ENCODE measurements at regions not wholly inside any gene's neighbourhood (a gene's known extent, or its start where the extent isn't known, plus 50 kb on each side); places are given as distances from the start of the nearest gene placed in this dataset.
"Not testable (repeated sequence)": the region's sequence is repeated elsewhere in the genome, so short reads cannot be mapped to it uniquely, and the experiment has no call there.

DNA sequence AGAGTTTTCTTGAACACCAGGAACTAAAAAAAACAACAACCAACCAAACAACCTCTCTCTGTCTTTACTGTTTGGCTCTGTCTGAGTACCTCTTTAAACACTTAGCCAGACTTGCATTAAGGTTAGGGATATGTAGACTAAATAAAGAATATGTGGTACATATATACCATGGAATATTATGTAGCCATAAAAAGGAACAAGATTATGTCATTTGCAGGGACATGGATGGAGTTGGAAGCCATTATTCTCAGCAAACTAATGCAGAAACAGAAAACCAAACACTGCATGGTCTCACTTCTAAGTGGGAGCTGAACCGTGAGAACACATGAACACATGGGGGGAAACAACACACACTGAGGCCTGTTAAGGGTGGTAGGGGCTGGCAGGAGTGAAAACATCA lies 116.0 kb upstream of the ANTXRL start:
- TF ChIP-seq, protein P1, sequence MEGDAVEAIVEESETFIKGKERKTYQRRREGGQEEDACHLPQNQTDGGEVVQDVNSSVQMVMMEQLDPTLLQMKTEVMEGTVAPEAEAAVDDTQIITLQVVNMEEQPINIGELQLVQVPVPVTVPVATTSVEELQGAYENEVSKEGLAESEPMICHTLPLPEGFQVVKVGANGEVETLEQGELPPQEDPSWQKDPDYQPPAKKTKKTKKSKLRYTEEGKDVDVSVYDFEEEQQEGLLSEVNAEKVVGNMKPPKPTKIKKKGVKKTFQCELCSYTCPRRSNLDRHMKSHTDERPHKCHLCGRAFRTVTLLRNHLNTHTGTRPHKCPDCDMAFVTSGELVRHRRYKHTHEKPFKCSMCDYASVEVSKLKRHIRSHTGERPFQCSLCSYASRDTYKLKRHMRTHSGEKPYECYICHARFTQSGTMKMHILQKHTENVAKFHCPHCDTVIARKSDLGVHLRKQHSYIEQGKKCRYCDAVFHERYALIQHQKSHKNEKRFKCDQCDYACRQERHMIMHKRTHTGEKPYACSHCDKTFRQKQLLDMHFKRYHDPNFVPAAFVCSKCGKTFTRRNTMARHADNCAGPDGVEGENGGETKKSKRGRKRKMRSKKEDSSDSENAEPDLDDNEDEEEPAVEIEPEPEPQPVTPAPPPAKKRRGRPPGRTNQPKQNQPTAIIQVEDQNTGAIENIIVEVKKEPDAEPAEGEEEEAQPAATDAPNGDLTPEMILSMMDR (IDR thresholded peaks at IDR 0.05), result no peak
- no peak for TF ChIP-seq POLR2A (IDR thresholded peaks at IDR 0.05)
- no peak for DNase-seq (ENCODE audit: low spot score in 2 of 2)
- 76 to 94% methylated on average over 1 of the region's 1 CpG for WGBS, 2 donors
- H3K4me3 ChIP-seq (ENCODE audit: low read depth, poor library complexity, severe bottlenecking), result no peak overlapping the region
- intact Hi-C loops (cut with DNase I; ENCODE audit: low total_unique reads), result no loop called here

DNA sequence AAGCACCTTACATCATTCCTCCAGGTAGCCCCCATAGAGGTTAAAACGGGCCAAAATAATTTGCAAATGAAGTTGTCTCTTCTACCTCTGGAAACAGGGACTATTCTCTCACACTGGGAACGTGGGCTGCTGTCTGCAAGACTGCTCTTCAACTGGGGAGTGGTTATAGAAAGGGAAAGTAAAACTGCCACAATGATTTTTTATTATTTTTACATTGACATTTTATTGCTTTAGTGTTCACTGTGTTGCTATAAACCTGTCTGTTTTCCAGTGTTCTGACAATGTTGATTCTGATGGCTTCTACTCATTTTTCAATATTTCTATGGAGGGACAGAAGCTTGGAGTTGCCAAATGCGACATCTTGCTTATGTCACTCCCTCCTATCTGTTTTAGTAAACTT lies 115.1 kb upstream of the ANTXRL start:
- TF ChIP-seq, protein P1 (IDR thresholded peaks at IDR 0.05), result no peak
- TF ChIP-seq POLR2A (IDR thresholded peaks at IDR 0.05), result no peak
- intact Hi-C loops (cut with DNase I; ENCODE audit: low total_unique reads), result no loop called here
- no peak overlapping the region for H3K4me3 ChIP-seq (ENCODE audit: low read depth, poor library complexity, severe bottlenecking)
- 46 to 63% methylated on average over 3 of the region's 3 CpGs for WGBS, 2 donors
- DNase-seq (ENCODE audit: low spot score in 2 of 2), result no peak

DNA sequence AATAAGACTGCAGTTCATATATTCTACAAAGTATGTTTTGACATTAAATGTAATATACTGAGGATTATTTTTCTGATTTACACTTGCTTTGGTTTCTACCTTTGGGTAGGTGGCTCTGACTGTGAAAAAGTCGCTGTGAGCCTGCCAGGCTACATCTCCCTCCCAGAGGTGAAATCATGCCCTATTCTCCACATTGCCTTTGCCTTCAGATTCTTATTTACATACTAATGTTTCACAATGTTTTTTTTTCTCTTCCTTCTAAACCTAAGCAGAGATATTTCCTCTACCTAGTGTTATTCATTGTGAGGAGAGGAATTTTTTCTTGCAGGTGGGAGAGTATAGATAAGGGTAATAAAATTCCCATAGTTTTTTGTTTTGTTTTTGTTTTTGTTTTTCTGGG lies 111.5 kb upstream of the ANTXRL start:
- no peak overlapping the region for H3K4me3 ChIP-seq (ENCODE audit: low read depth, poor library complexity, severe bottlenecking)
- intact Hi-C loops (cut with DNase I; ENCODE audit: low total_unique reads), result no loop called here
- TF ChIP-seq, protein P1 (IDR thresholded peaks at IDR 0.05), result no peak
- no peak for TF ChIP-seq POLR2A (IDR thresholded peaks at IDR 0.05)
- DNase-seq (ENCODE audit: low spot score in 2 of 2), result no peak
- WGBS, 2 donors, result 38 to 64% methylated on average over 1 of the region's 1 CpG

DNA sequence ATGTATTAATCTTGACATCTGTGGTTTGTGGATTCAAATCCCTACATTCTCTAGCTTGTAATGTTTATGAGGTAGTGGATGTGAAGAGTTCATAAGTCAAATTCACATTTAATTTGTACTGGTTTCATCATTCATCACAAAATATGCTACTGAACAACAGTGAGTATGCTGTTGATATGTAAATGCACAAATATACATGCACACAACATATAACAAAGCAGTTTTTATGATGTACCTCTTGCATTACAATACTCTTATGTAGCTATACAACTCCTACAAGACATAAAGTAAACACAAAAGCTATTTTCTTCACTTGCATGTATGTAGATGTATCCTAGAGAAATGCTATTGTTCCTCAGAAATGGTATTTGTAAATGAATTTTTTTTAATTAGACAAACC lies 111.0 kb upstream of the ANTXRL start:
- no peak for DNase-seq (ENCODE audit: low spot score in 2 of 2)
- no peak for TF ChIP-seq POLR2A (IDR thresholded peaks at IDR 0.05)
- TF ChIP-seq, protein P1 (IDR thresholded peaks at IDR 0.05), result no peak
- intact Hi-C loops (cut with DNase I; ENCODE audit: low total_unique reads), result no loop called here
- H3K4me3 ChIP-seq (ENCODE audit: low read depth, poor library complexity, severe bottlenecking), result no peak overlapping the region

DNA sequence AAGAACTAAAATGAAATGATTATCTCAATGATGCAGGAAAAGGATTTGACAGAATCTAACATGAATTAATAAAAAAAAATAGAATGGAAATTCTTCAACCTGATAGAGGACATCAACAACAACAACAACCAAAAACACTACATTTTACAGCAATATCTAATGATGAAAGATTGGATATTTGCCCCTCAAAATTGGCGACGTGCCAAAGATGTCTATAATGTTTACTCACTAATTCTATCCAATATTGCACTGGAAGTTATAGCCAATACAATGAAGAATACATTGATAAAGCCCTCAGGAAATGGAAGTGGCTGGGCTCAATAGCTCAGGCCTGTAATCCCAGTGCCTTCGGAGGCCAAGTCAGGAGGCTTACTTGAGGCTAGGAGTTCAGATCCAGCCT lies 99.4 kb upstream of the ANTXRL start:
- DNase-seq (ENCODE audit: low spot score in 2 of 2); H3K4me3 ChIP-seq (ENCODE audit: low read depth, poor library complexity, severe bottlenecking); intact Hi-C loops (cut with DNase I; ENCODE audit: low total_unique reads): not testable (repeated sequence)
- WGBS, 2 donors, result 66 to 87% methylated on average over 3 of the region's 3 CpGs

DNA sequence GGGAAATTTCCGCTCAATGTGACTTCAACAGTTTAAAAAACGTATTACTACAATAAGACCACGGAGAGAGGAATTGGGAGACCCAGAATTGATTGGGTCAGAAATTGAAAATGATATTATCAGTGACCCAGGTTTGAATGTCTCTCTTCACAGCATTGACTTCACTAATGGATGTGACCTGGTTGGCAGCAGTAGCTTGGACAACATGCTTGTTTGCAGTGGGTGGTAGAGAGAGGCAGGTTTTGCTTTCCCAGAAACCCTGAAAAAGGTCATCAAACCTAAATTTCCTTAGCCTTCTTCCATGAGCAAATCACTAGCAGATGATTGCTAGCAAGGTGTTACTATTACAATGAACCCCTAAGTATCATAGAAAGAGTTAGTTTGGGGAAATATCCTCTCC lies 89.7 kb upstream of the ANTXRL start:
- TF ChIP-seq POLR2A (IDR thresholded peaks at IDR 0.05), result no peak
- TF ChIP-seq, protein P1 (IDR thresholded peaks at IDR 0.05), result no peak
- WGBS, 2 donors, result 84 to 90% methylated on average over 3 of the region's 3 CpGs
- intact Hi-C loops (cut with DNase I; ENCODE audit: low total_unique reads), result no loop called here
- DNase-seq (ENCODE audit: low spot score in 2 of 2), result no peak
- no peak overlapping the region for H3K4me3 ChIP-seq (ENCODE audit: low read depth, poor library complexity, severe bottlenecking)
